Fibroblast of upper back skin (primary cell): ENCODE measurements at regions not wholly inside any gene's neighbourhood (a gene's known extent, or its start where the extent isn't known, plus 50 kb on each side); places are given as distances from the start of the nearest gene placed in this dataset.

Source experiments
- DNase-seq: peaks from one replicate; pipeline ENCODE4 v3.0.0-alpha.2; 2013

- DNase-seq, result no peak
These were observed 500.7 kb downstream of the CETN3 start for GRCh38 chr5:89908876-89909275.

- peak; percentile 3 for DNase-seq
These were observed 505.1 kb downstream of the CETN3 start for GRCh38 chr5:89904442-89904841.

- no peak for DNase-seq
These were observed 507.6 kb downstream of the CETN3 start for GRCh38 chr5:89901983-89902382.

- DNase-seq, result no peak
These were observed 508.2 kb downstream of the CETN3 start for GRCh38 chr5:89901346-89901745.

GRCh38 chr5:89900346-89900745 is 509.2 kb downstream of the CETN3 start:
- DNase-seq, result no peak

- DNase-seq, result no peak
These were observed 510.0 kb downstream of the CETN3 start for GRCh38 chr5:89899559-89899958.

- no peak for DNase-seq
These were observed 516.0 kb downstream of the CETN3 start for GRCh38 chr5:89893546-89893945.

- DNase-seq, result no peak
These were observed 523.9 kb downstream of the CETN3 start for GRCh38 chr5:89885670-89886069.

GRCh38 chr5:89883967-89884366 is 525.6 kb downstream of the CETN3 start:
- DNase-seq, result no peak

GRCh38 chr5:89878140-89879132 is 531.1 kb downstream of the CETN3 start:
- peak; percentile 97 for DNase-seq

- no peak for DNase-seq
These were observed 537.6 kb downstream of the CETN3 start for GRCh38 chr5:89871906-89872305.

GRCh38 chr5:89869346-89869745 is 540.2 kb downstream of the CETN3 start:
- DNase-seq, result no peak

- no peak for DNase-seq
These were observed 543.1 kb downstream of the CETN3 start for GRCh38 chr5:89866410-89866809.

- DNase-seq, result no peak
These were observed 544.6 kb downstream of the CETN3 start for GRCh38 chr5:89864941-89865340.

- DNase-seq, result no peak
These were observed 551.8 kb downstream of the CETN3 start for GRCh38 chr5:89857790-89858189.

- DNase-seq, result no peak
These were observed 554.1 kb downstream of the CETN3 start for GRCh38 chr5:89855417-89855816.

- DNase-seq, result no peak
These were observed 557.6 kb downstream of the CETN3 start for GRCh38 chr5:89851911-89852310.

- DNase-seq, result no peak
These were observed 559.1 kb downstream of the CETN3 start for GRCh38 chr5:89850513-89850865.

GRCh38 chr5:89849830-89850512 is 559.6 kb downstream of the CETN3 start:
- peak; percentile 45 for DNase-seq

GRCh38 chr5:89847743-89848142 is 561.8 kb downstream of the CETN3 start:
- DNase-seq, result no peak

GRCh38 chr5:89844548-89844947 is 565.0 kb downstream of the CETN3 start:
- no peak for DNase-seq

- peak; percentile 60 for DNase-seq
These were observed 567.0 kb downstream of the CETN3 start for GRCh38 chr5:89842531-89842930.

- no peak for DNase-seq
These were observed 568.6 kb downstream of the CETN3 start for GRCh38 chr5:89840906-89841305.

- peak; percentile 26 for DNase-seq
These were observed 578.9 kb downstream of the CETN3 start for GRCh38 chr5:89830691-89831090.
